ENCODE measurements at regions not wholly inside any gene's neighbourhood (a gene's known extent, or its start where the extent isn't known, plus 50 kb on each side); places are given as distances from the start of the nearest gene placed in this dataset.

DNA sequence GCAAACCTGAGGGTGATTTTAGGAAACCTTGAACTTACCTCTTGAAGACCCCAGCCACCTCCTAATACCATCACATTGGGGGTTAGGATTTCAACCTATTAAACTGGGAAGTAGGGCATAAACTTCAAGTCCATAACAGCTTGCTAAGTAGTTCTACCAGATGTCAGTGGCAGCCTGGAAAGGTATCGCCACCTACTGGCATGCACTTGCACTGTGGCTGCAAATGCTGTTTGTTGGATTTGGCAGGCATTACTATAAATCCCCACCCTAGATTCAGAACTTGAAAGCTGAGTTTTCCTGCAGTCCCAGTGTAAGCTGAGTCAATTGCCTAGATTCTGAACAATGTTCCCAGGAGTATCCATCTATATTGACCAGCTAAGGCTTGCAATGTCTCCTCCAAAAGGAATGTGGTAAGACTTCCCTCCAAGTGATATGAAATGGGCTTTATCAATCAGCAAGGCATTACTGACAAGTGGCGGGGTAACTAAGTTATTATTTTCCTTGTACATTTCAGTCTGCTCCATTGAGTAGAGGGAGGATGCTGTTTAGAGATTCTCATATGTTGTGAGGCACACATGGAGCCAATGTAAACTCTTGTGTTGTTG, 474.5 kb downstream of the PTPRC start:
- H3K4me1 Mint-ChIP-seq: no peaks in the 10 kb centered on the region
- no peak overlapping the region for H3K4me3 Mint-ChIP-seq
- ChIA-PET CTCF (interaction anchor here (0.5 to 2.4 kb wide), 32 partner anchors 9 to 581 kb away, joined by 3 to 16 read pairs (median 4); no protein-coding TSS in a partner anchor), POLR2A (interaction anchor here (0.6 kb wide), 1 partner anchor 197 kb away, joined by 3 read pairs; no protein-coding TSS in a partner anchor)
- ATAC-seq (peak; percentile 70), DNase-seq (peak; percentile 79)
- no peak overlapping the region for H3K27ac Mint-ChIP-seq
- H3K9me3 Mint-ChIP-seq (ENCODE audit: low read depth): peaks cover 2% of the 10 kb centered on the region
- H3K36me3 Mint-ChIP-seq (ENCODE audit: low read depth): no peaks in the 10 kb centered on the region
- H3K27me3 Mint-ChIP-seq: no peaks in the 10 kb centered on the region
- intact Hi-C loops (cut with DNase I, micrococcal nuclease): loop anchor here (1.0 to 10.0 kb wide), 3 partner anchors 342 to 351 kb away; no protein-coding TSS in a partner anchor

DNA sequence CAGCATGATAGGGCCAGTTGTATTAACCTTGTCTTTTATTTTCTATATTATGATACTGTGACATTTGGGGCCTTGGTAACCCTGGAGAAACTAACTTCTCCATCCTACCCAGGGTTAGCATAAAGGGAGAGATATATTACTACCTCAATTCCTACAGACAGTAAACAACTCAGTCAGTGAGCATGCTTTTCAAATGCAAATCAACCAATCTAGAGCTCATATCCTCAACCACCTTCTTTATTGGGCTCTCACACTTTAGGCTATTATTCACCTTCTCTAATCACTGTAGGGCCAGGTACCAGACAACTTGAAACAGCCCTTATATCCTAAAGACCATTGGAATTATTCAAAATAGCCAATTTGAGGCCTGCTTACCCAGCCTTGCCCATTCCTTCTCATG, 477.6 kb downstream of the PTPRC start:
- H3K36me3 Mint-ChIP-seq (ENCODE audit: low read depth): no peaks in the 10 kb centered on the region
- ATAC-seq (no peak), DNase-seq (no peak)
- H3K27me3 Mint-ChIP-seq: no peaks in the 10 kb centered on the region
- H3K27ac Mint-ChIP-seq: no peak overlapping the region
- no peaks in the 10 kb centered on the region for H3K4me1 Mint-ChIP-seq
- peaks cover 2% of the 10 kb centered on the region for H3K9me3 Mint-ChIP-seq (ENCODE audit: low read depth)
- ChIA-PET POLR2A (no interaction called here), CTCF (no interaction called here)
- H3K4me3 Mint-ChIP-seq: no peak overlapping the region
- intact Hi-C loops (cut with DNase I, micrococcal nuclease): loop anchor here in 1 of 2 experiments (5.0 to 10.0 kb wide), 2 partner anchors 126 to 348 kb away; no protein-coding TSS in a partner anchor

DNA sequence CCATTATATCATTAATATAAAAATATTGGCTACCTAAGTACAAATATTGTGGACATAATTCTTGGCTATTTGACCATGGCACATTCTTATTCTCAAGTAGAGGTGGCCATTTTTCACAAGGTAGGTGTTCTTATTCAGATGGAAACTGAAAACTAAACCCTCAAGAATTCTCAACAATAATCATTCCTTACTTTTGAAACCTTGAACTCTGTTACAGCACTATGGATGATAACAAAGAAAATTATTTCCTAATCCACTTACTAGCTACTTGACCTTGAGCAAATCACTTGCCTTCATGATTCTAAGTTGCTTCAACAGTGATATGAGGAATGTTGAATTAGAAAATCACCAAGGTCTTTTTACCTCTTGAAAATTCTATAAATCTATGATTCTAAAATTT, 482.2 kb downstream of the PTPRC start:
- H3K27me3 Mint-ChIP-seq: no peaks in the 10 kb centered on the region
- H3K4me3 Mint-ChIP-seq: no peak overlapping the region
- ChIA-PET POLR2A (no interaction called here), CTCF (interaction anchor here (1.2 to 1.3 kb wide), 2 partner anchors 8 to 13 kb away, joined by 3 read pairs; no protein-coding TSS in a partner anchor)
- peaks cover 4% of the 10 kb centered on the region for H3K4me1 Mint-ChIP-seq
- DNase-seq (no peak), ATAC-seq (no peak)
- no peaks in the 10 kb centered on the region for H3K36me3 Mint-ChIP-seq (ENCODE audit: low read depth)
- intact Hi-C loops (cut with DNase I, micrococcal nuclease): loop anchor here in 1 of 2 experiments (10.0 kb wide), 1 partner anchor 434 kb away; no protein-coding TSS in a partner anchor
- no peaks in the 10 kb centered on the region for H3K9me3 Mint-ChIP-seq (ENCODE audit: low read depth)
- H3K27ac Mint-ChIP-seq: no peak overlapping the region

DNA sequence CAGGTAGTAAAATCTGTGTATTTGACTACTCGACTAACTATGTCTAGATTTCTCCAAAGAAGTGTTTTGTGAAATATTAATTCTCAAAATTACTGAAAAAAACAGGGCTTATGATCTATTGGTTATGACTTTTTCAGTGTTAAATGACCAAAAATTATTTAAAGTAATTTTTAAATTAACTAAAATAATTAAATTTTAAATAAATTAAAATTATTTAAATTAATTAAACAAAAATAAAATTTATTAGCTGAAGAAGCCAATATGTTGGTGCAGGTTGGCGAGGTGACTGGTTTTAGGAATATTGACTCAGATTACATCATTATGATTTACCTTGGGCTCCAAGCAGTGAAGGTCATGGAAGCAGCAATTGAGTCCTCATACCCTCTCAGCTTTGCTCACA, 483.2 kb downstream of the PTPRC start:
- H3K9me3 Mint-ChIP-seq (ENCODE audit: low read depth): no peaks in the 10 kb centered on the region
- H3K4me1 Mint-ChIP-seq: peaks cover 4% of the 10 kb centered on the region
- ChIA-PET CTCF (interaction anchor here (1.2 to 2.9 kb wide), 4 partner anchors 9 to 185 kb away, joined by 3 to 16 read pairs (median 3); no protein-coding TSS in a partner anchor), POLR2A (no interaction called here)
- H3K4me3 Mint-ChIP-seq: no peak overlapping the region
- intact Hi-C loops (cut with DNase I, micrococcal nuclease): loop anchor here in 1 of 2 experiments (10.0 kb wide), 1 partner anchor 433 kb away; no protein-coding TSS in a partner anchor
- no peaks in the 10 kb centered on the region for H3K27me3 Mint-ChIP-seq
- ATAC-seq: no peak
- DNase-seq: no peak
- H3K27ac Mint-ChIP-seq: no peak overlapping the region
- H3K36me3 Mint-ChIP-seq (ENCODE audit: low read depth): no peaks in the 10 kb centered on the region

DNA sequence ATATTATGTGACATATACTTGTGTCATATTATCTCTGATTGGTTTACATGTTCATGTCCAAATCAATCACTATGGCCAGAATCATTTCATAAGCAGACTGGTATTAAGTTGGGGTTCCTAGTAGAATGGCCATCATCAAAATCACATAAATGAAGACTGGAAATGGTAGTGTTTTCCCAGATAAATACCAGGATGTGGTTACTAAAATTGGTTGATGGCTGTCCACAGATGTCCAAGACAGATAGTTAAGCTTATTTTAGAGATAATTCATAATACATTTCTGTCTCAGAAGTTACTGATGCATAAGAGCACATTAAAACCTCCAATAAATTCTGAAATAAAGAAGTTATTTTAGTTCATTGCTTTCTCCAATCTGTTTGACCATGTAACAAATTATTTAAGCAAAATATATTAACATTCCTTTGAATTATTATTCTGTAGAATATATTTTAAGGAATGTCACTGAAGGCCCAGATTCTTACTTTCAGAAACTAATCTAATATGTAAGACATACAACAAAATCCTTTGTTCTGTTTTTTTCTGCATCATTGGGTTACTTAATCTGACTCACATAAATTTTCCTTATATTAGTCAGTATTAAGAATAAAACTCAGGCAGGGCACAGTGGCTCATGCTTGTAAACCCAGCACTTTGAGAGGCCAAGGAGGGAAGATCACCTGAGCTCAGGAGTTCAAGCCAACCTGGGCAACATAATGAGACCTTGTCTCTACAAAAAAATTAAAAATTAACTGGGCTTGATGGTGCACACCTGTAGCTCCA, 483.9 kb downstream of the PTPRC start:
- H3K4me3 Mint-ChIP-seq: no peak overlapping the region
- H3K9me3 Mint-ChIP-seq (ENCODE audit: low read depth): no peaks in the 10 kb centered on the region
- H3K36me3 Mint-ChIP-seq (ENCODE audit: low read depth): no peaks in the 10 kb centered on the region
- CTCF ChIA-PET: interaction anchor here (1.2 to 2.9 kb wide), 4 partner anchors 10 to 186 kb away, joined by 3 to 16 read pairs (median 3); no protein-coding TSS in a partner anchor
- ATAC-seq (no peak), DNase-seq (no peak)
- intact Hi-C loops (cut with DNase I, micrococcal nuclease): loop anchor here in 1 of 2 experiments (10.0 kb wide), 1 partner anchor 432 kb away; no protein-coding TSS in a partner anchor
- no peak overlapping the region for H3K27ac Mint-ChIP-seq
- H3K27me3 Mint-ChIP-seq: no peaks in the 10 kb centered on the region
- H3K4me1 Mint-ChIP-seq: peaks cover 4% of the 10 kb centered on the region
- POLR2A ChIA-PET: no interaction called here

DNA sequence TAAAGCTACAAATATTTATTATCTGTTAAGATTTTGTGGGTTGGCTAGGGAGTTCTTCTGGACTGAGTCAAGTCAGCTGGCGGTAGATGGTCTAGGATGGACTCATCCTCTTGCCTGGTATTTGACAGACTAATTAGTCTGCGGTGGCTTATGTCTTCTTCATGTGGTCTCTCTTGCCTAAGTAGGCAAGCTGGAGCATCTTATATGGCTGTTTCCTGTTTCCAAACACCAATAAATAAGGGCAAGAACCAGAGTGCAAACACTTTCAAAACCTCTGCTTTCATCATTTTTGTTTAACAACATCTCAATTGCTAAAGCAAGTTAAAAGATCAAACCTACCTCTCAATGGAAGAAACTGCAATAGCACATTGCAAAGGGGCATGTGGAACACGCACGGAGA, 484.8 kb downstream of the PTPRC start:
- ATAC-seq (no peak), DNase-seq (no peak)
- Mint-ChIP-seq H3K27me3 (no peaks in the 10 kb centered on the region), H3K4me1 (peaks cover 4% of the 10 kb centered on the region), H3K9me3 (ENCODE audit: low read depth) (no peaks in the 10 kb centered on the region), H3K4me3 (no peak overlapping the region), H3K27ac (no peak overlapping the region), H3K36me3 (ENCODE audit: low read depth) (no peaks in the 10 kb centered on the region)
- intact Hi-C loops (cut with DNase I, micrococcal nuclease): loop anchor here in 1 of 2 experiments (10.0 kb wide), 1 partner anchor 431 kb away; no protein-coding TSS in a partner anchor
- ChIA-PET CTCF (interaction anchor here (0.8 to 2.9 kb wide), 4 partner anchors 10 to 119 kb away, joined by 3 to 16 read pairs (median 3); no protein-coding TSS in a partner anchor), POLR2A (no interaction called here)

DNA sequence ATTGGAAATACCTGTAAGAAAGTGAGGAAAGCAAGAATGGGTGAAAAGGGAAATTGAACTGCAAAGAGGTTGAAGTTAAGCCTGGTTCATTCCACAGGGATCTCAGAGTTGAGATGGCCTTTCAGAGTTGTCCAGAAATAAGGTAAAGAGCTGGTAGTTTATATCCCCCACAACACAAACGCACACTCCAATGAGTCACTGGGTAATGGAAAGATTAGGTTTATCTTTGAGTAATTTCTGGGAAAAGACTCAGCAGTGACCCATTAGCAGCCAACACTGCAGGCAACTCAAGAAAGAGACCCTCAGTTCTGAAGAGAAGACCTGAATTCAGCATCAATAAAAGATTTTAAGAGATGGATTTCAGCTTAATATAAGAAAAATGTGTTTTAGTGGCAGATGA, 485.5 kb downstream of the PTPRC start:
- ATAC-seq (no peak), DNase-seq (no peak)
- Mint-ChIP-seq H3K27ac (no peak overlapping the region), H3K4me3 (no peak overlapping the region), H3K36me3 (ENCODE audit: low read depth) (no peaks in the 10 kb centered on the region), H3K4me1 (peaks cover 4% of the 10 kb centered on the region), H3K27me3 (no peaks in the 10 kb centered on the region), H3K9me3 (ENCODE audit: low read depth) (no peaks in the 10 kb centered on the region)
- CTCF ChIA-PET: interaction anchor here (0.8 to 2.9 kb wide), 2 partner anchors 11 to 119 kb away, joined by 3 to 16 read pairs; no protein-coding TSS in a partner anchor
- POLR2A ChIA-PET: no interaction called here
- intact Hi-C loops (cut with DNase I, micrococcal nuclease): loop anchor here in 1 of 2 experiments (10.0 kb wide), 1 partner anchor 430 kb away; no protein-coding TSS in a partner anchor

DNA sequence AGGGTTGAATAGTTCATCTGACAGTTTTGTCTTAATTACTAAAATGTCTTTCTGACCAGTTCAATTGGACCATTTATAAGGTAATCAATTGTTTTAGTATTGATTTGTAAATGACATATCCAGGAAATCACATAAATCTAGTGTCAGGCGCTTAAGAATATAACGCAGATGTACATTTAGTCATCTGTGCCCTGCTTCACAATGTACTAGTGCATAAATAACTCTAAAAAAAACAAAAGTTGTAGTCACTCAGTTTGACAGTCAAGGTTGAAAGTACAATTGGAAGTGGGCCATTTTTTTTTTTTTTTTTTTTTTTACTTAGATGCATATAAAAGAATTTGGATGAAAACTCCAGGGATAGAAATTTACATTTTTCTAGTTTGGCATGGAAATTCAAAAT, 490.4 kb downstream of the PTPRC start:
- Mint-ChIP-seq H3K36me3 (ENCODE audit: low read depth) (no peaks in the 10 kb centered on the region), H3K4me3 (no peak overlapping the region), H3K27me3 (no peaks in the 10 kb centered on the region), H3K4me1 (no peaks in the 10 kb centered on the region), H3K9me3 (ENCODE audit: low read depth) (no peaks in the 10 kb centered on the region), H3K27ac (no peak overlapping the region)
- POLR2A ChIA-PET: no interaction called here
- ATAC-seq: no peak
- DNase-seq: no peak
- intact Hi-C loops (cut with DNase I, micrococcal nuclease): loop anchor here in 1 of 2 experiments (10.0 kb wide), 1 partner anchor 426 kb away; no protein-coding TSS in a partner anchor
- CTCF ChIA-PET: interaction anchor here (1.0 kb wide), 1 partner anchor 17 kb away, joined by 3 read pairs; no protein-coding TSS in a partner anchor

DNA sequence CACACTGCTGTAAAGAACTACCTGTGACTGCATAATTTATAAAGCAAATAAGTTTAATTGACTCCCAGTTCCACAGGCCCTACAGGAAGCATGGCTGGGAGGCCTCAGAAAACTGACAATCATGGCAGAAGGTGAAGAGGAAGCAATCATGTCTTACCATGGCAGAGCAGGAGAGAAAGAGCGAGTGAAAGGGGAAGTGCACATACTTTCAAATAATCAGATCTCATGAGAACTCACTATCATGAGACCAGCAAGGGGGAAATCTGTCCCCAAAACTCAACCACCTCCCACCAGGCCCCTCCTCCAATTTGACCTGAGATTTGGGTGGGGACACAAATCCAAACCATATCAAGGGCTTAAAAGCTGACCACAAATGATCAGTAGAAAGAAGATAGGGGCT, 493.2 kb downstream of the PTPRC start:
- DNase-seq: no peak
- POLR2A ChIA-PET: no interaction called here
- CTCF ChIA-PET: interaction anchor here (0.7 to 1.7 kb wide), 2 partner anchors 19 to 329 kb away, joined by 3 to 5 read pairs; no protein-coding TSS in a partner anchor
- Mint-ChIP-seq H3K9me3 (ENCODE audit: low read depth) (no peaks in the 10 kb centered on the region), H3K27me3 (no peaks in the 10 kb centered on the region), H3K4me1 (no peaks in the 10 kb centered on the region), H3K4me3 (no peak overlapping the region), H3K36me3 (ENCODE audit: low read depth) (no peaks in the 10 kb centered on the region), H3K27ac (no peak overlapping the region)
- no peak for ATAC-seq
- intact Hi-C loops (cut with DNase I, micrococcal nuclease): no loop called here

DNA sequence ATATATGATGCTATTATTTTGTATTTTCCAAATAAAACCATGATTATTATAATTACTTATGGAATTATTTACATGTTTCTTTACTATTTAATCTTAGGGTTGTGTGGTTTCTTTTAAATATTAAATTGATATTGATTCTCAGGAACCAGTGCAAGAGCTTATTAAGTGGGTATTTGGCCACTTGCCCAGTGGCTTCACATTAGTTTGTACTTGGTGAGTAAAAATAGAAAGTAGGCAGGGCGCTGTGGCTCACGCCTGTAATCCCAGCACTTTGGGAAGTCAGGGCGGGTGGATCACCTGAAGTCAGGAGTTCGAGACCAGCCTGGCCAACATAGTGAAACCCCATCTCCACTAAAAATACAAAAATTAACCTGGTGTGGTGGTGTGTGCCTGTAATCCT, 497.1 kb downstream of the PTPRC start:
- CTCF ChIA-PET: interaction anchor here (0.6 kb wide), 2 partner anchors 52 to 252 kb away, joined by 3 read pairs; no protein-coding TSS in a partner anchor
- H3K4me1 Mint-ChIP-seq: no peaks in the 10 kb centered on the region
- intact Hi-C loops (cut with DNase I, micrococcal nuclease): no loop called here

DNA sequence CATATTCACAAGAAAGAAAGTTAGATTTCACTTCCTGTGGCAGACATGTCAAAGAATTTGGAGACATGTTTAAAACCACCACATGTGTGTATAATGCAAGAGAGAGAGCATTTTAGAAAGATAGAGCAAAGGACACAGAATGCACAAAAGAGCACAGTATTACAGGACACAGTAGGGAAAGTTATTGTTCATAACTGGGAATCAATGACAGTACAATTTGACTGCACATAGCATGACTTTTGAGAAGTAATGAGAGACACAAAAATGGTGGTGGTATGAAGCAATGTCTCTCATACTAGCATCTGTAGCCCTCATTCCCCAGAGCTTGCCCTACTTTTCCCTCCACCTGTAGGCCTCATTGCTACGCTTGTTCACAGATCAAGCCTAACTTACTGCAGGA, 499.2 kb downstream of the PTPRC start:
- ChIA-PET CTCF (no interaction called here), POLR2A (no interaction called here)
- intact Hi-C loops (cut with DNase I, micrococcal nuclease): no loop called here
- DNase-seq (no peak), ATAC-seq (no peak)
- Mint-ChIP-seq H3K36me3 (ENCODE audit: low read depth) (no peaks in the 10 kb centered on the region), H3K9me3 (ENCODE audit: low read depth) (no peaks in the 10 kb centered on the region), H3K27me3 (no peaks in the 10 kb centered on the region), H3K4me3 (no peak overlapping the region), H3K27ac (no peak overlapping the region), H3K4me1 (no peaks in the 10 kb centered on the region)

More for the DNA sequence above, 497.1 kb downstream of the PTPRC start:
- POLR2A ChIA-PET: no interaction called here
- no peak overlapping the region for H3K4me3 Mint-ChIP-seq
- no peaks in the 10 kb centered on the region for H3K36me3 Mint-ChIP-seq (ENCODE audit: low read depth)
- no peaks in the 10 kb centered on the region for H3K27me3 Mint-ChIP-seq
- no peaks in the 10 kb centered on the region for H3K9me3 Mint-ChIP-seq (ENCODE audit: low read depth)
- H3K27ac Mint-ChIP-seq: no peak overlapping the region
- DNase-seq (no peak), ATAC-seq (no peak)
